Kidney epithelial cell (primary cell): ENCODE measurements at regions not wholly inside any gene's neighbourhood (a gene's known extent, or its start where the extent isn't known, plus 50 kb on each side); places are given as distances from the start of the nearest gene placed in this dataset.

Experiments
- DNase-seq: peaks from one replicate; pipeline ENCODE4 v3.0.0-alpha.2; 2010; ENCODE audit warnings: low read depth
- H3K27me3 ChIP-seq: 2 replicates; pipeline ENCODE4 v1.6.0; 2011; ENCODE audit warnings: low read length; ENCODE audit not compliant: control insufficient read depth, insufficient read depth
- H3K36me3 ChIP-seq: 2 replicates; pipeline ENCODE4 v1.5.1; 2011; ENCODE audit warnings: low read length; ENCODE audit not compliant: control insufficient read depth, insufficient read depth
- H3K4me3 ChIP-seq: 2 replicates; pipeline ENCODE4 v1.5.1; 2011; ENCODE audit warnings: low read depth, mild to moderate bottlenecking, control low read depth, low read length
- TF ChIP-seq, protein P1 (sequence below): IDR thresholded peaks from 2 replicates; pipeline ENCODE4 v1.5.1; 2011; ENCODE audit warnings: mild to moderate bottlenecking, moderate library complexity, low read length, control low read depth, inconsistent platforms; ENCODE audit not compliant: insufficient read depth, poor library complexity, severe bottlenecking

DNA sequence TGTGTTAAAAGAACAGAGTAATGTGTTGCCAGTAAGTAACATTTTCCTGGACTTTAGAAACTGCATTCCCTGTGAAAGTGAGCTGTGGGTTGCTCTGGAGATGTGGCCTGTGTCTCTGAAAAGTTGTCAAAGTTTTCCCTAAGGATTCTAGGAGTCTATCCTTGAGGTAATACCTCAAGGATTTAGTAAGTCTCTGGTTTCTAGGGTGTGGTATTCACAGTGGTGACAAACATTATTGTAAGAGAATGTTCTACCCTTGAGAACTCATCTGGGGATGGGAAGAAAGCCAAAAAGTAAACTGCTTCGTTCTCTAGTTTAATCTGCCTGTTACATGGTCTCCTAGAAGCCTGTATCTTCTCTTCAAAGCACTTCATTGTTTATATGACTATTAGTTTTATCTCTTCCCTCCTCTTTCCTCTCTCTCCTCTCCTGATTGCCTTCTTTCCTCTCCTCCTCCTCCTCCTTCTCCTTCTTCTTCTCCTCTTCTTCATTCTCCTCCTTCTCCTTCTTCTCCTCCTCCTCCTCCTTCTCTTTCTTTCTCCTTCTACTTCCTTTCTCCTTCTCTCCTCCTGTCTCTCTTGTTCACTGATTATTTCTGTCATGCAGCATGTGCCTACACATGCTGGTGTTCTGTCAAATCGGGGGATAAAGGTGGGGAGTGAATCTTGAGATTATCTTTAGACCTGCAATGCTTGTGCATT, 321.3 kb downstream of the PTTG2 start:
- no peak for DNase-seq
- H3K4me3 ChIP-seq = no peak overlapping the region
- TF ChIP-seq, protein P1, sequence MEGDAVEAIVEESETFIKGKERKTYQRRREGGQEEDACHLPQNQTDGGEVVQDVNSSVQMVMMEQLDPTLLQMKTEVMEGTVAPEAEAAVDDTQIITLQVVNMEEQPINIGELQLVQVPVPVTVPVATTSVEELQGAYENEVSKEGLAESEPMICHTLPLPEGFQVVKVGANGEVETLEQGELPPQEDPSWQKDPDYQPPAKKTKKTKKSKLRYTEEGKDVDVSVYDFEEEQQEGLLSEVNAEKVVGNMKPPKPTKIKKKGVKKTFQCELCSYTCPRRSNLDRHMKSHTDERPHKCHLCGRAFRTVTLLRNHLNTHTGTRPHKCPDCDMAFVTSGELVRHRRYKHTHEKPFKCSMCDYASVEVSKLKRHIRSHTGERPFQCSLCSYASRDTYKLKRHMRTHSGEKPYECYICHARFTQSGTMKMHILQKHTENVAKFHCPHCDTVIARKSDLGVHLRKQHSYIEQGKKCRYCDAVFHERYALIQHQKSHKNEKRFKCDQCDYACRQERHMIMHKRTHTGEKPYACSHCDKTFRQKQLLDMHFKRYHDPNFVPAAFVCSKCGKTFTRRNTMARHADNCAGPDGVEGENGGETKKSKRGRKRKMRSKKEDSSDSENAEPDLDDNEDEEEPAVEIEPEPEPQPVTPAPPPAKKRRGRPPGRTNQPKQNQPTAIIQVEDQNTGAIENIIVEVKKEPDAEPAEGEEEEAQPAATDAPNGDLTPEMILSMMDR = no peak

DNA sequence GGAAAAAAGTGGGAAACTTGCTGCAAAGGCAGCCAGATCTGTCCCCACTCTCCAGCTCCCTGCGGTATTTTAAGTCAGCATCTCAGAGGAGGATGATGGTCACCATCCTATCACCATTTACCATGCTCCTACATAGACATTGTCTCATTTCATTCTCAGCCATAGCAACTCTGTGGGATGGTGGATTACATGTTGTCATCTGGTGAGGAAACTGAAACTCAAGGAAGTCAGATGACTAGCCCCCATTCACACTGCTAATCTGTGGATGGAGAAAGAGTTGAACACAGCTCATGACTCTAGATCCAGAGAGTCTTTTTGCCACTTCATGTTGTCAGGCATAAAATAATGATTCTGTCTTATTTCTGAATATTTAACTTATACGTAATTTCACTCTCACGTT, 323.5 kb downstream of the PTTG2 start:
- TF ChIP-seq, protein P1 = no peak
- no peaks in the 10 kb centered on the region for H3K36me3 ChIP-seq
- DNase-seq = no peak

More for the DNA sequence above, 321.3 kb downstream of the PTTG2 start:
- H3K36me3 ChIP-seq = no peaks in the 10 kb centered on the region
- no peaks in the 10 kb centered on the region for H3K27me3 ChIP-seq

DNA sequence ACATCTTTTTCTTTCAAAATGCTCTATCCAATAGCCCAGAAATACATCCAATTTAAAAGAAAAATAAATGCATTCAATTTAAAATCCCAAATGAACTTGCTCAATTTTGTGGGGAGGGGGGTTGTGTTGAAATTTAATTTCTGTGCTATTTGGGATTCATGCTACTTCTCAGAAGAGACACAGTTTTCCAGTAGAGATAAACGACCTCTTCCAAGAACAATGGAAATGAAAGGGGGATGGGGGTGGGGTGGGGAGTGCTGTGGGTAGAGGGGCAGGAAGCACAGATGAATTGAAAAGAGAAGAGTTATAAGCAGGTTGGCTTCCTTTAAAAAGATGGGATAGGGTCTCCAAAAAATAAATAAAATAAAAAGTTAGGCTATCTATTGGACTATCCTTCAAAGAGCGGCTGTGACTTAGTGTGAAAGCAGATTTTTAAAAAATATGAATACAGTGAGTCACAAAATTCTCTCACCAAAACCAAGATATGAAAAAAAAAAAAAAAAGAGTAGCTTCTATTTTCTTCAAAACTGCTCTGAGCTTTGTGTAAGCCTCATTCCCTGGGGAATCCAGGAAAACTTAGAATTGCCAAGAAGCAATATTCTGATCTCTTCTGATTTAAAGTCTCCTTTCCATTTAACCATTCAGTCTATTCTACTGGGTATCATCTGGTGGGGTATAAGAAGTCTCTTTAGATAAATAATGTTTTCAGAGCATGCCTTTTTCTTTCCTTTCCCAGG, 324.3 kb downstream of the PTTG2 start:
- DNase-seq = no peak
- TF ChIP-seq, protein P1 = no peak
- no peaks in the 10 kb centered on the region for H3K27me3 ChIP-seq
- no peak overlapping the region for H3K4me3 ChIP-seq
- H3K36me3 ChIP-seq = no peaks in the 10 kb centered on the region

More for the DNA sequence above, 323.5 kb downstream of the PTTG2 start:
- Histone ChIP-seq H3K27me3 (no peaks in the 10 kb centered on the region), H3K4me3 (no peak overlapping the region)

DNA sequence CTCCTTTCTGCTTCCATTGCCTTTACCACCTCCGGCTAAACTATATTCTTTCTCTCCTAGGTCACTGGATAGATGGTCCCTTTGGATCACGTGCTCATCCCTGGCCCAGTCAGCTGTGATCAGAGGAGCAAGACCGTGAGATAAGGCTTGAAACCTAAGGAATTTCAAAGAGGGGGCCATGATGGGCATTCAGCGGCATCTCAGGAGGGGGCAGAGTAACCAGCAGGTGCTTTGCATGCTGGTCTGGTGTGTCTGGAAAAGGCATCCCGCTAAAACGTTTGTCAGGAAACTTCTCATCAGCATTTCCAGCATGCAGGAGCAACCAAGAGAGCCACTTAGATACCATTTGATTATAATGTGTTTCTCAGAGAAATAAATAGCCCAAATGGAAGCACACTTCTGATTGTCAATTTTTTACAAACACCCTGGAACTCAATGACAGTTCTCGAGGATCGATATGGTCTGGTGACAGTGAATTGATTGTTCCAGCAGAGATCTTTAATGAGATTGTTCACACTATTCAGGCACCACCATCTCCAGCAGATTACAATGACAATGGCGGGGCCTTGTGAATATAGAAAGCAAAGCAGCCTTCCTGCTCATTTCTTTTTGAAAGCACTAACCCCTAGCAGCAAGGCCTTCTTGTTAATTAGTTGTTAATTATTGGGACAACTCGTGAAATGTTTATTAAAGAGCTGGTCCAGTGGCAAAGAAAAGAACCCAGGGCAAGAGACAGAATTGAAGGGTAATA, 327.1 kb downstream of the PTTG2 start:
- H3K4me3 ChIP-seq = no peak overlapping the region
- TF ChIP-seq, protein P1 = no peak
- no peak for DNase-seq

DNA sequence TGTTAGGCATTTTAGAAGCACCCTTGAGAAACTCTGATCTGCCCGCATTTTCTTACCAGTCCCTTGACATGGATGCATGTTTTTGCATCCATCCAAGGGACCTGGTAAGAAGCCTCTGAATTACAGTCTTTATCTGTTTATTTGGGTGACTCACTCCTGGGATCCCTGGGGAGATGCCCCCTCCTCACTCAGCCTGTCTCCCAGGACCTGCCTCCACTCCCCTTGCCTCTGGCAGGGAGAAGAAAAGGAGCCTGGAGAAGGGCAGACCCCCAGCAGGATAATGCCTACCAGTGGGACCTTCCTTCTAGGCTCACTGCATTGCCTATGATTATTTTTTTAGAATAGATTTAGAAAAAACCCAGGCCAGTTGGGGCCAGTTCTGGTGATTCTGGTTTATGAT, 329.4 kb downstream of the PTTG2 start:
- Histone ChIP-seq H3K27me3 (no peaks in the 10 kb centered on the region), H3K36me3 (no peaks in the 10 kb centered on the region), H3K4me3 (no peak overlapping the region)
- DNase-seq = no peak
- TF ChIP-seq, protein P1 = no peak

More for the DNA sequence above, 327.1 kb downstream of the PTTG2 start:
- H3K27me3 ChIP-seq = no peaks in the 10 kb centered on the region
- no peaks in the 10 kb centered on the region for H3K36me3 ChIP-seq
